EH (cell line): ENCODE measurements at regions not wholly inside any gene's neighbourhood (a gene's known extent, or its start where the extent isn't known, plus 50 kb on each side); places are given as distances from the start of the nearest gene placed in this dataset.

Source experiments
- DNase-seq: peaks from one replicate; pipeline ENCODE4 v3.0.0-alpha.2; 2015; ENCODE audit warnings: low read depth

GRCh38 chr15:95957861-95958260 is 372.6 kb upstream of the NR2F2 start:
- no peak for DNase-seq

GRCh38 chr15:95958382-95958781 is 372.1 kb upstream of the NR2F2 start:
- DNase-seq, result no peak

DNA sequence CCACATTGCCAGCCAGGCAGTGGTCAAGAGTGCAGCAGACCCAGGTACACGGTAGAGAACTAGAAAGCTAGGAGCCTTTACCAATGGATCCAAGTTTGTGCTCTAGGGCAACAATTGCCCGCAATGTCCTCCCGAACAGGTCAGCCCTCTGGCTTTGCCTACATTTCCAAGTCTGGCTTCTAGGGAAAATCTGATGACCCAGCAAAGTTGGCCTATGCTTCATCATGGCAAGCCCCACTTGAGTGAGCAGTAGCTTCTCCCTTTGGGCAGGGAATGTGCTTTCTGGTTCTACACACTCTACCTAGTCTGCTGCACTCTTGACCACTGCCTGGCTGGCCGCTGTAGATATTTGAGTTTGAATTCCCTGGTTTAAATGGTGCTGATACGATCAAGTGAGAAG is 361.6 kb upstream of the NR2F2 start:
- no peak for DNase-seq

DNA sequence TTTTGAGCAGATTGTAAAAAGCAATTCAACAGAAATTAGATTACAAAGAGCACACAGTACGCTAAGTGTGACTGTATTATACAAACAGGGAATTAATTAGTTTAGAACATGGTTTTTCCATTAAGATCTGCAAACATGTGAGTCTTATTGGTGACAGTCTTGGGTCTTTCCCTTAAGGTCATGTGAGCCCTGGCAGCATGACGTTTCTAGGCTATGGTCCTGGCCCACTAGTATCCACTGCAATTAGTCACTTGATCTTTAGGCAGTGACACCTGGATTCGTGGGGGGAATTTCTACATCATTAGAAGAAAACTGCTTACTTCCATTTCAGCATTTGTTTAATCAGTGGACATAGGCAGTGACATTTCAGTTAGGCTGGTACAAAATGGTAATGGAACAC is 360.2 kb upstream of the NR2F2 start:
- no peak for DNase-seq

DNA sequence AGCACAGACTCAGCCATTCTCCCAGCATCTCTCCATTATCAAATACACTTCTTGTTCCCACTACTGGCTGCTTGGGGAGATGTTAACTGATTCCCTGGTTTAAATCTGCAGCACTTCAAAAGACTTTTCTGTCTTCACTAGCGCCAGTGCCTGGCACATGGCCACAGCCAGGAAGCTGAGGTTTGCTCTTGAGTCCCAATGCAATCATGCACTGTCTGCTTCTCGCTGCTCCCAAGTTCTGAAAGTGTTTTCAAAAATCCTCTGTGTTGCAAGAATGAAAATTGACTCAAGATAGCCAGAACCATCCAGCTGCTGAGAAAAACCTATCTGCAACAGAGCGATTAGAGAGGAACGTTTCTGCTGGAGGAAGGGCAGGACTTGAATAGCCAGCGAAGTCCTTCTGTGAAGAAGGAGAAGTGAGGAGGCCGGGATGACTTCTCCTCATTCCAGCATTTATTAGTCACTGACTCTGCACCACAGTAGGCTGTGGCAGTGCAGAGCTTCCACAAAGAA is 358.4 kb upstream of the NR2F2 start:
- DNase-seq, result peak; percentile 80

- DNase-seq, result no peak
Observed at GRCh38 chr15:95972812-95973211, 357.7 kb upstream of the NR2F2 start.

DNA sequence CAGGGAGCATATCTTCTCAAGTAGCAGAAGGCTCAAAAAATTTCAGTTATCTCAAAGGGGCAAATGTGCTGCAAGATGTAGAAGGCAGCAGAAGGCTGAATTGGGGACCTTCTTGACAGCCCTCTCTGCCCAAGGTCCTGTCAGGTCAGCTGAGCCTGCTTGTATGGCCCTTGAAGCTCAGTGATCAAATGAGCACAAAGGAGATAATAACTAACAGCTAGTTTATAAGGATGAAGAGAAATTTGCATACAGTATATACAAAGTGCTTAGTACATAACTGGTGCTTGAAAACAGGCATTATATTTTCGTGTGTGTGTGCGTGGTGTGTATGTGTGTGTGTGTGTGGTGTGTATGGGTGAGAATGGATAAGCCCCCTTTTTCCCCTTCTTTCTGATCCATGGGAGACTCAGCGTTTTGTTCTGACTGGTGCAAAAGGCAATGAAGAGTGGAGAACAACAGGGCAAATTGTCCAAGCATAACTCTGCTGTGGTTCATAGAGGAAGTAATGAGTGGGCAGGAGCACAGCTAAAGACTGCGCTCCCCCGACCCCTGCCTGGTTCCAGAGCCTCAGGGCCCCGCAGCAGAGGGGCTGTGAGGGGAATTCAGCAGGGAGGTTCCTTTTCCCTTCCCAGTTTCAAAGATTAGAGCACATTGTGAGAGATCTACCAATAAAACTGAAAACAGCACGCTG is 356.8 kb upstream of the NR2F2 start:
- no peak for DNase-seq

DNA sequence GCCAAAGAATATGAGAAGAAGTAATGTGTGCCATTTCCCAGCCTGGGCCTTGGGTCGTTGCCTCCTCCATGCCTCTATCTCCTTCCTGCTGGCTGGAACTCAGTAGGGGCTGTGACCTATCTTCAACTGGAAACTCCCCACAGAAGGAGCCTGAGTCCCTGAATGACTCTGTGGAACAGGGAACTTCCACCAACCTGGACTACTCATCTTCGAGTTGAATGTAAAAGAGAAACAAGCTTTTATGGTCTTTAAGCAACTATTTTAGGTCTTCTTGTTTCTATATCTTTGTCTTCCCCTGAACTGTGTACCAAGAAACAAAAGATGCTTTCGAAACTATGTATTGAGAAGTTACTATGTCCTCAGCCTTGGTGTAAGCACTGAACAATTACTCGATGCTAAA is 355.3 kb upstream of the NR2F2 start:
- DNase-seq, result no peak

DNA sequence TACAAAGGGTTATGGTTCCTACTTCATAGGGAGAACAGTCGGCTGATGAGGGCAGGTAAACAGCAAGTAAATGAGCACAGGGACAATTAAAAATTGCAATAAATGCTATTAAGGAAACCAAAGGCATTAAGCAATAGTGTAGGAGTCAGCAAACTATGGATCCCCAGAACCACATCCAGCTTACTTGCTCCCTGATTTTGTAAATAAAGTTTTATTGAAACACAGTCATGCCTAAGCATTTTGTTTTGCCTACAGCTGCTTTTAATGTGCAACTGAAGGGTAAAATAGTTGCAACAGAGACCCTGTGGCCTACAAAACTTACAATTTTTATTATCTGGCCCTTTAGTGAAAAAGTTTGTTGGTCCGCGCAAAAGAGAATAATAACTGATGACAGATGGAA is 351.2 kb upstream of the NR2F2 start:
- DNase-seq, result no peak

GRCh38 chr15:95981209-95981608 is 349.3 kb upstream of the NR2F2 start:
- no peak for DNase-seq

GRCh38 chr15:95987299-95987698 is 343.2 kb upstream of the NR2F2 start:
- DNase-seq, result no peak

- DNase-seq, result no peak
Observed at GRCh38 chr15:95987886-95988573, 342.5 kb upstream of the NR2F2 start.

DNA sequence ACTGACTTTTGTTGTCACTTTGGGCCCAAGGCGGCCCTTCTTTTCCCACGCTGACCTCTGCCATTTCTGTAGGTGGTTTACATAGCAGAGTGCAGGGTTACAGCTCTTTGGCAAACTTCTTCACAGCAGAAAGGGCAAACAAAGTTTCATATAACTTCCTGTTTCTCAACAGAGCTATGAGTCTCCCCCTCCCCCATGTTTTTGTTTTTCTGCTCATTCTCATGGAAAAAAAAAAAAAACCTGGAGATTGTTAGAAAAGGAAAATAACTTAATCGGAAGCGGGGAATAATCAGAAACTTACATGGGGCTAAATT is 342.0 kb upstream of the NR2F2 start:
- peak; percentile 6 for DNase-seq

GRCh38 chr15:95989392-95989791 is 341.1 kb upstream of the NR2F2 start:
- no peak for DNase-seq

DNA sequence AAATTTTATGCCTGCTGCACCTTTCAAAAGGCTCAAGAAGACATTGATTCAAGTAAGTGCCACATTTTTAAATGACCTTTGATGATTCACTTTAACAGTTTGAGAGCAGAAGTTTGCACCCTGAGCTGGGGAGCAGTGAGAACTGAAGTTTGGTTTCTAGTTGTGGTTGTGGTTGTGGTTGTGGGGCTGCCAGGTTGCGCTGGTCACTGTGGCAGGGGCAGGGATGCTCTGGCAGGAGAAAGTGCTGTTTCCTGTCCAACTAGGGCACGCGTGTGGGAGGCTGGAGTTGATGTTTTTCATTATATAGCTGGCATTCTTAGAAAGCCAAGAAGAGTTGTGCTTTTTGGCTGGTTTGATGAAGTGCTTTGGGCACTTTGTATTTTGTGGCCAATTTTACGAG is 339.7 kb upstream of the NR2F2 start:
- peak; percentile 14 for DNase-seq

- peak; percentile 65 for DNase-seq
Observed at GRCh38 chr15:95994418-95994817, 336.1 kb upstream of the NR2F2 start.

GRCh38 chr15:95995375-95996168 is 334.9 kb upstream of the NR2F2 start:
- DNase-seq, result peak; percentile 33

DNA sequence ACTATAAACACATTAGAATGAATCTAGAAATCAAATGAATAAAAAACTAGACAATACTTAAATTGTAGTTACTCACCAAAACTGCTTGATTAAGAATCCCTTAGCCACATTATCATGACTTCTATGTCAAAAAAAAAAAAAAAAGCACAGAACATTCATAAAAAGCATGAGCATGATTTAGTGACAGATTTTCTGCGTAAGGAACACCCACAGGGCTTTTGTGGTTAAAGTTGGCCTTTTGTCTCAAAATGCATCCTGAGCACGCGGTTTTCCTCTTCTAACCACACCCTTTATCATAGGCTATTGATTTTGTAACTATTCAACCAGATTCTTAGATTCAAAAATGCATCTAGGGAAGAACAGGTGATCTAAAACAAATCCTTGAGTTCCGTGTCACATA is 334.0 kb upstream of the NR2F2 start:
- DNase-seq, result no peak

DNA sequence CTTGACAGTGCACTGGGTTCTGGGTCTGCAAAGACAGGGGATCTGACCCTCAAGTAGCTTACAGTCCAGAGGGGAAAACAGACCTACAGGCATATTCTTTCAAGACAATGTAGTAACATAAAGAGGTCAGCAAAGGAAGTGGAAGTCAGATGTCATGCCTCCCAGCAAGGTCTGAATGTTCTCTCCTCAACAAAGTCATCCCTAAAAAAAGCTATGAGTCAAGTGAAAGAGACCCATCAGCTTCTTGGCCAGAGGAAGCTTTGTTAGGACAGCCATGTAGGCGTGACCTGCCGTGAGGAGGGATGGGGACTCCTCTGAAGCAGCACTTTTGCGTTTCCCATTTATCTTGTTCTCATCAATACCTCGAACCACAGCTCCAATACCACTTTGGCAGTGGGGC is 331.6 kb upstream of the NR2F2 start:
- DNase-seq, result no peak

DNA sequence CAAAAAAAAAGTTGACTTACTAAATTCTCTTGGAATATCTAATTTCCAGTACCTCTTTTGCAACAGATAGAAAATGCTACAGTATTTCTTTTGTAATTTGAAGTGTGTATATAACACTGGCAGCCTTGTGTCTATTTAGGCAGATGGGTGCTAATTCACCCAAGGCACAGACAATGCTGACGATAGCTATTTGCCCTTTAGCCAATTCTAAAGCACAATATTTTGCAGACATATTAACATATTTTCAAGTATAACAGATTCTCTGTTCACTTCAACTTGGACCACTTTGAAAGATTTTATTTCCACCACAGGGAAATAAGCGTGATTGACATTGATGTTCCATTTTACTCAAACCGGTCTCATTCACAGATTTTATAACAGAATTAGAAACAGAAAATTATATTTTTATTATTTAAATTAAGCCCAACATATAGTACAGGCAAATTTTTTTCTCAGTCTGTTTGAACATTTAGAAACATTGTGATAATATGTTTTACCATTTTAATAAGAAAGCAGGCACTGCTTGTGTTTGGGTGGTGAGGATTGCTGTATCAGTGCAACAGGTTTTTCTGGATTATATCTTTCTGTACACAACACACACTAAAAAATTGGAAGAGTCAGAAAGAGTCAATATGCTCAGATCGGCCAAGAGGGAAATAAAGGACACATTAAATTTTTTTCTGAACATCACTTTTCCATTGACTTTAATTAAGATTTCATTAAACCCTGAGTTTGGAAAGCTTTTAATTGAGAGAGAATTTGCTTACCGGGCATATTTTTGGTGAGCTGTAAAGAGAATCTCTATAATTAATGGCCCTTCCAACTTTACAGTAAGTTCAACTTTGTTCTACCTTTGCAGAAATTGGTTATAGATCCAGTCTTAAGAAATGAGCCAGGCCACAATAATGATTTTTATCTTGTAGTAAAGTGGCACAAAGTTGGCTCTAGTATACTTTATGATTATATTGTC is 327.3 kb upstream of the NR2F2 start:
- no peak for DNase-seq

- DNase-seq, result no peak
Observed at GRCh38 chr15:96005906-96006305, 324.6 kb upstream of the NR2F2 start.

DNA sequence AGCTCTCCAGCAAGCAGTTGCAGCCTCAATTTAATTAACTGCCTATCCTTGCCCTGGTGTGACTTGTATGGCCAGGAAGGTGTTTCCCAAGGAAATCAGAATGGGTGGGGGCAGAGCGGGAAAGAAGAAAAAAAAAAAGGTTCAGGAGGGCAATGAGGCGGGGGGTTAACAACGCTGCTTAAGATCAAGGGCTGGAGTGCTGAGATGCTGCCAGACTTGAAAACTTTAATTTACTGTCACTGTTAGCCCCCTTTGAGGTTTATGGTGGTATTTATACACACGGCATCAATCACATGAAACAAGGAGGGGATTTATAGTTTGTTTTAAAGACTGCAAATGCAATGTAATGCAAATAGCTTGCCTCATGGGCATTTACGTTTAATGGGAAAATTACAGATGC is 319.4 kb upstream of the NR2F2 start:
- DNase-seq, result no peak
